ENCODE measurements at regions not wholly inside any gene's neighbourhood (a gene's known extent, or its start where the extent isn't known, plus 50 kb on each side); places are given as distances from the start of the nearest gene placed in this dataset.

DNA sequence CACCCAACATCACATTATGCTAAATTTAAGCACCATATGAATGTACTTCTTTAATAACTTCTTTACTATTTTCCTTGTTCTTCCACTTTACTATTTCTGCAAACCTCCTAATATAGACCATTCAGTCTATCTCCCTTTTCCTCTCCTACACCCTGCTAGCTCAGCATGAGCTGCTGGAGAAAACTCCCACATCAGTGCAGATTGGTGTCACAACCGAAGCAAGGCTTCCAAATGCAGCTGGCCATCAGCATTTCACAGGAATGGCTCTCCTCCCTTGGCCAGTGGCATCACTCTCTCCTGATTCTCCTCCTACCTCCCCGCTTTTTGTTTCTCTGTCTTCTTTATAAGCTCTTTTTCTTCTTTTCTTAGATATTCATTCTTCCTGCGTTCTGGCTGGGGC lies 118.7 kb upstream of the ZC3H12C start:
- TF ChIP-seq, protein P1, sequence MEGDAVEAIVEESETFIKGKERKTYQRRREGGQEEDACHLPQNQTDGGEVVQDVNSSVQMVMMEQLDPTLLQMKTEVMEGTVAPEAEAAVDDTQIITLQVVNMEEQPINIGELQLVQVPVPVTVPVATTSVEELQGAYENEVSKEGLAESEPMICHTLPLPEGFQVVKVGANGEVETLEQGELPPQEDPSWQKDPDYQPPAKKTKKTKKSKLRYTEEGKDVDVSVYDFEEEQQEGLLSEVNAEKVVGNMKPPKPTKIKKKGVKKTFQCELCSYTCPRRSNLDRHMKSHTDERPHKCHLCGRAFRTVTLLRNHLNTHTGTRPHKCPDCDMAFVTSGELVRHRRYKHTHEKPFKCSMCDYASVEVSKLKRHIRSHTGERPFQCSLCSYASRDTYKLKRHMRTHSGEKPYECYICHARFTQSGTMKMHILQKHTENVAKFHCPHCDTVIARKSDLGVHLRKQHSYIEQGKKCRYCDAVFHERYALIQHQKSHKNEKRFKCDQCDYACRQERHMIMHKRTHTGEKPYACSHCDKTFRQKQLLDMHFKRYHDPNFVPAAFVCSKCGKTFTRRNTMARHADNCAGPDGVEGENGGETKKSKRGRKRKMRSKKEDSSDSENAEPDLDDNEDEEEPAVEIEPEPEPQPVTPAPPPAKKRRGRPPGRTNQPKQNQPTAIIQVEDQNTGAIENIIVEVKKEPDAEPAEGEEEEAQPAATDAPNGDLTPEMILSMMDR (IDR thresholded peaks at IDR 0.05): no peak
- TF ChIP-seq POLR2A (IDR thresholded peaks at IDR 0.05): no peak
- TF ChIP-seq POLR2AphosphoS5 (IDR thresholded peaks at IDR 0.05; ENCODE audit: insufficient read depth in 1 of 2, low read depth in 1 of 2): no peak
